ENCODE measurements at regions not wholly inside any gene's neighbourhood (a gene's known extent, or its start where the extent isn't known, plus 50 kb on each side); places are given as distances from the start of the nearest gene placed in this dataset.
A peak's percentile ranks its signal among the peaks of the same experiment; 100 is the strongest.
"Not testable (repeated sequence)": the region's sequence is repeated elsewhere in the genome, so short reads cannot be mapped to it uniquely, and the experiment has no call there.

- 88% methylated on average over 1 of the region's 1 CpG for WGBS (ENCODE audit: insufficient coverage, low coverage, low lambda C conversion rate, missing lambda C conversion rate)
- no peak overlapping the region for H3K27ac ChIP-seq
- no peaks in the 10 kb centered on the region for H3K36me3 ChIP-seq
- no peaks in the 10 kb centered on the region for H3K4me1 ChIP-seq
- DNase-seq (no peak), ATAC-seq (no peak)
- intact Hi-C loops (cut with DNase I), result no loop called here
- H3K27me3 ChIP-seq, result no peaks in the 10 kb centered on the region
- no peak for TF ChIP-seq POLR2A (IDR thresholded peaks at IDR 0.05)
- TF ChIP-seq, protein P1, sequence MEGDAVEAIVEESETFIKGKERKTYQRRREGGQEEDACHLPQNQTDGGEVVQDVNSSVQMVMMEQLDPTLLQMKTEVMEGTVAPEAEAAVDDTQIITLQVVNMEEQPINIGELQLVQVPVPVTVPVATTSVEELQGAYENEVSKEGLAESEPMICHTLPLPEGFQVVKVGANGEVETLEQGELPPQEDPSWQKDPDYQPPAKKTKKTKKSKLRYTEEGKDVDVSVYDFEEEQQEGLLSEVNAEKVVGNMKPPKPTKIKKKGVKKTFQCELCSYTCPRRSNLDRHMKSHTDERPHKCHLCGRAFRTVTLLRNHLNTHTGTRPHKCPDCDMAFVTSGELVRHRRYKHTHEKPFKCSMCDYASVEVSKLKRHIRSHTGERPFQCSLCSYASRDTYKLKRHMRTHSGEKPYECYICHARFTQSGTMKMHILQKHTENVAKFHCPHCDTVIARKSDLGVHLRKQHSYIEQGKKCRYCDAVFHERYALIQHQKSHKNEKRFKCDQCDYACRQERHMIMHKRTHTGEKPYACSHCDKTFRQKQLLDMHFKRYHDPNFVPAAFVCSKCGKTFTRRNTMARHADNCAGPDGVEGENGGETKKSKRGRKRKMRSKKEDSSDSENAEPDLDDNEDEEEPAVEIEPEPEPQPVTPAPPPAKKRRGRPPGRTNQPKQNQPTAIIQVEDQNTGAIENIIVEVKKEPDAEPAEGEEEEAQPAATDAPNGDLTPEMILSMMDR (IDR thresholded peaks at IDR 0.05), result no peak
- H3K4me3 ChIP-seq, result no peak overlapping the region
- H3K9me3 ChIP-seq, result no peaks in the 10 kb centered on the region
Observed at GRCh38 chr9:74100042-74100441, 397.1 kb upstream of the RORB start.

- intact Hi-C loops (cut with DNase I); DNase-seq; H3K27me3 ChIP-seq; H3K9me3 ChIP-seq; H3K27ac ChIP-seq; H3K4me3 ChIP-seq; H3K4me1 ChIP-seq; ATAC-seq; H3K36me3 ChIP-seq: not testable (repeated sequence)
- 53% methylated on average over 1 of the region's 1 CpG for WGBS (ENCODE audit: insufficient coverage, low coverage, low lambda C conversion rate, missing lambda C conversion rate)
Observed at GRCh38 chr9:74102148-74102547, 395.0 kb upstream of the RORB start.

DNA sequence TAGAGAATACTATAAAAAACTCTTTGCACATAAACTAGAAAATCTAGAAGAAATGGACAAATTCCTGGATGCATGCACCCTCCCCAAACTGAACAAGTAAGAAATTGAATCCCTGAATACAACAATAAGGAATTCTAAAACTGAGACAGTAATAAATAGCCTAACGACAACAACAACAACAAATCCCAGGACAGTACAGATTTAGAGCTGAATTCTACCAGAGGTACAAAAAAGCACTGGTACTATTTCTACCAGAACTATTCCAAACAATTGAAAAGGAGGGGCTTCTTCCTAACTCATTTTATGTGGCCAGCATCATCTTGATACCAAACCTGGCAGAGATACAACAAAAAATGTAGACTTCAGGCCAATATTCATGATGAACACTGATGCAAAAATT is 394.4 kb upstream of the RORB start:
- Histone ChIP-seq H3K36me3 (no peaks in the 10 kb centered on the region), H3K9me3 (no peaks in the 10 kb centered on the region), H3K27ac (no peak overlapping the region), H3K27me3 (no peaks in the 10 kb centered on the region), H3K4me1 (peaks cover 0 to 4% (median 0%) of the 10 kb centered on the region in 4 donors), H3K4me3 (no peak overlapping the region)
- TF ChIP-seq, protein P1 (IDR thresholded peaks at IDR 0.05), result no peak
- TF ChIP-seq POLR2A (IDR thresholded peaks at IDR 0.05), result no peak
- intact Hi-C loops (cut with DNase I), result no loop called here
- WGBS (ENCODE audit: insufficient coverage, low coverage, low lambda C conversion rate, missing lambda C conversion rate), result 100% methylated on average over 1 of the region's 1 CpG
- no peak for ATAC-seq
- DNase-seq, result no peak

DNA sequence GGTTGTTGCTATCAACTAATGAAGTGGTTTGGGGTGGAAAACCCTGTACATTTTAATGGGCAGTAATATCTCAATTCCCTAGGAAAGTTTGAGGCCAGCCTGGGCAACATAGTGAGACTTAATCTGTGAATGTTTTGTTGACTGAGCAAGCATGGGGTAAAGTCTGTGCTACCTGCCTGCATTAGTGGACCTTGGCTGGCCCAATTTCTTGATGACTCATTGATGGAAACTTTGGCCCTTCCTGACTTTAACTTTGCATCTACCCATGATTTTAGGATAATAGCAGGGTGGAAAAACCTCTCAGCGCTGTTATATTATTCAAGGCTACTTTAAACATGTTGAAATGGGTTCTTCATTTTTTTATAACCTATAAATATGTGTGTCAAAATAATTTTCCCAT is 389.4 kb upstream of the RORB start:
- Histone ChIP-seq H3K9me3 (no peaks in the 10 kb centered on the region), H3K4me1 (peaks cover 0 to 8% (median 0%) of the 10 kb centered on the region in 4 donors)
- ATAC-seq, result peak in 3 of 4 donors; percentile 65 to 88 (median 86)

DNA sequence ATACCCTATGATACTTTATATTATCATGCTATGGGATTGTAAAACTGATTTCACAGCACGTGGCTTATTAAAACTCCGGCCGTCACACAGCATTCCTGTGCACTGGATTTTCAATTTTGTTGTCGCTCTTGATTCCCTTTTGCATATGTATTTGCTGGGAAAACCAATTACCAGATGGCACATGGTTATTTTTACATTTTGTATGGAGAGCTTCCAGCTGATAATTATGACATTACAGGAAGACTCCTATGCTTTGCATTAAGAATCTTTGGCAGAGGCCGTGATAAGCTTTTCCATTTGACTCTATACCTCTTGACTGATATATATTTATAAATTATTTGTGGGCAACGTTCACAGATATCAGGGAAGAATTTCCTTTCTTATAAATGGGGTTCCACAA is 381.2 kb upstream of the RORB start:
- no peaks in the 10 kb centered on the region for H3K4me1 ChIP-seq
- no peak overlapping the region for H3K27ac ChIP-seq
- TF ChIP-seq POLR2A (IDR thresholded peaks at IDR 0.05), result no peak
- TF ChIP-seq, protein P1 (IDR thresholded peaks at IDR 0.05), result no peak
- H3K9me3 ChIP-seq, result no peaks in the 10 kb centered on the region
- intact Hi-C loops (cut with DNase I), result no loop called here
- no peak for DNase-seq
- ATAC-seq, result no peak
- H3K4me3 ChIP-seq, result no peak overlapping the region
- H3K36me3 ChIP-seq, result no peaks in the 10 kb centered on the region
- H3K27me3 ChIP-seq, result no peaks in the 10 kb centered on the region
- WGBS (ENCODE audit: insufficient coverage, low coverage, low lambda C conversion rate, missing lambda C conversion rate), result 80% methylated on average over 6 of the region's 6 CpGs

More for the DNA sequence above, 389.4 kb upstream of the RORB start:
- TF ChIP-seq, protein P1 (IDR thresholded peaks at IDR 0.05), result no peak
- TF ChIP-seq POLR2A (IDR thresholded peaks at IDR 0.05), result no peak
- intact Hi-C loops (cut with DNase I), result no loop called here
- no peak for DNase-seq
- H3K27ac ChIP-seq, result no peak overlapping the region
- 88% methylated on average over 1 of the region's 1 CpG for WGBS (ENCODE audit: insufficient coverage, low coverage, low lambda C conversion rate, missing lambda C conversion rate)
- no peaks in the 10 kb centered on the region for H3K36me3 ChIP-seq
- H3K4me3 ChIP-seq, result no peak overlapping the region
- no peaks in the 10 kb centered on the region for H3K27me3 ChIP-seq
